SU-DHL-6 (cell line): ENCODE measurements at regions not wholly inside any gene's neighbourhood (a gene's known extent, or its start where the extent isn't known, plus 50 kb on each side); places are given as distances from the start of the nearest gene placed in this dataset.

ENCODE experiments used
- H2AFZ ChIP-seq: fragments of 200-600 bp; sonication (generic); 2 replicates; pipeline ENCODE4 v1.6.1; 2014; ENCODE audit warnings: low read depth, mild to moderate bottlenecking, moderate library complexity, mixed read lengths, antibody characterized with exemption, low read length; ENCODE audit not compliant: severe bottlenecking
- H3F3A ChIP-seq: fragments of 200-600 bp; shearing (Covaris generic); 2 replicates; pipeline ENCODE4 v1.6.0; 2016; ENCODE audit warnings: antibody characterized with exemption, mild to moderate bottlenecking; ENCODE audit not compliant: insufficient read depth
- H3K27ac ChIP-seq: fragments of 200-600 bp; sonication (generic); 2 replicates; pipeline ENCODE4 v1.5.1; 2016; ENCODE audit warnings: low read depth, mild to moderate bottlenecking, low read length, moderate library complexity, mixed read lengths
- H3K27me3 ChIP-seq: fragments of 200-600 bp; sonication (generic), shearing (Covaris generic); 2 replicates; pipeline ENCODE4 v1.6.0; 2014; ENCODE audit warnings: mild to moderate bottlenecking, low read length
- H3K36me3 ChIP-seq: fragments of 200-600 bp; sonication (generic); 2 replicates; pipeline ENCODE4 v1.6.1; 2014; ENCODE audit warnings: mild to moderate bottlenecking, low read length, mixed read lengths
- H3K4me2 ChIP-seq: fragments of 300-600, 200-600 bp; shearing (Covaris generic), sonication (generic); 2 replicates; pipeline ENCODE4 v1.6.0; 2014; ENCODE audit warnings: low read length, low read depth, mild to moderate bottlenecking; ENCODE audit not compliant: poor library complexity, severe bottlenecking
- H3K4me3 ChIP-seq: fragments of 200-600 bp; sonication (generic); 2 replicates; pipeline ENCODE4 v1.5.1; 2014; ENCODE audit warnings: antibody characterized with exemption, low read length, mild to moderate bottlenecking, mixed read lengths; ENCODE audit not compliant: insufficient read depth, poor library complexity, severe bottlenecking
- H3K79me2 ChIP-seq: fragments of 200-600 bp; sonication (generic); 2 replicates; pipeline ENCODE4 v1.6.1; 2014; ENCODE audit warnings: mild to moderate bottlenecking, low read length, moderate library complexity; ENCODE audit not compliant: insufficient read depth
- H3K9ac ChIP-seq: fragments of 200-600 bp; sonication (generic); 2 replicates; pipeline ENCODE4 v1.7.0; 2014; ENCODE audit warnings: mild to moderate bottlenecking, low read length
- H3K9me2 ChIP-seq: fragments of 200-600 bp; sonication (generic); replicated peaks from 2 replicates; pipeline ENCODE4 v1.6.1; 2014; ENCODE audit warnings: low read length; ENCODE audit not compliant: insufficient read depth
- H3K9me3 ChIP-seq: fragments of 200-600 bp; sonication (generic); 2 replicates; pipeline ENCODE4 v1.6.1; 2014; ENCODE audit warnings: low read length, mixed read lengths; ENCODE audit not compliant: insufficient read depth
- H4K20me1 ChIP-seq: fragments of 200-600 bp; sonication (generic); 2 replicates; pipeline ENCODE4 v1.6.1; 2014; ENCODE audit warnings: low read depth, mild to moderate bottlenecking, antibody characterized with exemption, low read length, moderate library complexity, mixed read lengths
- CTCF ChIP-seq: fragments of 200-600 bp; sonication (generic); IDR thresholded peaks from one replicate; pipeline ENCODE4 v1.5.1; 2017; ENCODE audit warnings: antibody characterized with exemption, mild to moderate bottlenecking, low read length, moderate library complexity; ENCODE audit not compliant: insufficient read depth, poor library complexity, severe bottlenecking
- EZH2phosphoT487 ChIP-seq: fragments of 200-600 bp; sonication (generic), shearing (Covaris generic); conservative IDR thresholded peaks from 2 replicates; pipeline ENCODE4 v1.6.1; 2018; ENCODE audit warnings: mild to moderate bottlenecking, antibody characterized with exemption, low read length, moderate library complexity, mixed read lengths

- Histone ChIP-seq H3K9me2 (no peaks in the 10 kb centered on the region), H3K9me3 (no peaks in the 10 kb centered on the region), H3K79me2 (no peaks in the 10 kb centered on the region), H3K27me3 (no peaks in the 10 kb centered on the region), H3K36me3 (no peaks in the 10 kb centered on the region), H3K4me3 (no peak overlapping the region), H3K27ac (no peak overlapping the region), H3K4me2 (no peak overlapping the region), H3K9ac (no peak overlapping the region), H2AFZ (no peak overlapping the region), H3F3A (no peaks in the 10 kb centered on the region), H4K20me1 (no peaks in the 10 kb centered on the region)
- TF ChIP-seq CTCF (no peak), EZH2phosphoT487 (no peak)
Observed at GRCh38 chr3:69474186-69474585, 88.3 kb upstream of the FRMD4B start.

- TF ChIP-seq CTCF: no peak
- no peak for TF ChIP-seq EZH2phosphoT487
- Histone ChIP-seq H3K27me3 (no peaks in the 10 kb centered on the region), H3F3A (no peaks in the 10 kb centered on the region)
Observed at GRCh38 chr3:69472093-69472492, 86.2 kb upstream of the FRMD4B start.

GRCh38 chr3:69463531-69463930 is 77.6 kb upstream of the FRMD4B start:
- no peaks in the 10 kb centered on the region for H3K9me3 ChIP-seq
- TF ChIP-seq EZH2phosphoT487 (no peak), CTCF (no peak)
- H3K4me3 ChIP-seq: no peak overlapping the region
- H3K4me2 ChIP-seq: no peak overlapping the region
- H2AFZ ChIP-seq: no peak overlapping the region
- H3K27me3 ChIP-seq: no peaks in the 10 kb centered on the region
- no peaks in the 10 kb centered on the region for H4K20me1 ChIP-seq
- no peak overlapping the region for H3K27ac ChIP-seq
- H3K9ac ChIP-seq: no peak overlapping the region
- no peaks in the 10 kb centered on the region for H3K9me2 ChIP-seq
- no peaks in the 10 kb centered on the region for H3K79me2 ChIP-seq
- no peaks in the 10 kb centered on the region for H3K36me3 ChIP-seq
- no peaks in the 10 kb centered on the region for H3F3A ChIP-seq

More at GRCh38 chr3:69472093-69472492, 86.2 kb upstream of the FRMD4B start:
- Histone ChIP-seq H3K36me3 (no peaks in the 10 kb centered on the region), H2AFZ (no peak overlapping the region), H4K20me1 (no peaks in the 10 kb centered on the region), H3K9ac (no peak overlapping the region), H3K9me3 (no peaks in the 10 kb centered on the region), H3K9me2 (no peaks in the 10 kb centered on the region), H3K79me2 (no peaks in the 10 kb centered on the region), H3K4me2 (no peak overlapping the region), H3K4me3 (no peak overlapping the region), H3K27ac (no peak overlapping the region)

GRCh38 chr3:69462826-69463100 is 76.9 kb upstream of the FRMD4B start:
- TF ChIP-seq EZH2phosphoT487 (no peak), CTCF (no peak)
- H3K27ac ChIP-seq: no peak overlapping the region
- H3K9ac ChIP-seq: no peak overlapping the region

More at GRCh38 chr3:69462826-69463100, 76.9 kb upstream of the FRMD4B start:
- H4K20me1 ChIP-seq: no peaks in the 10 kb centered on the region
- no peak overlapping the region for H3K4me3 ChIP-seq
- H2AFZ ChIP-seq: no peak overlapping the region
- H3K36me3 ChIP-seq: no peaks in the 10 kb centered on the region
- H3K4me2 ChIP-seq: no peak overlapping the region
- no peaks in the 10 kb centered on the region for H3K79me2 ChIP-seq
- H3K9me2 ChIP-seq: no peaks in the 10 kb centered on the region
- H3K27me3 ChIP-seq: no peaks in the 10 kb centered on the region
- no peaks in the 10 kb centered on the region for H3K9me3 ChIP-seq
- H3F3A ChIP-seq: no peaks in the 10 kb centered on the region
